Calu3 (cell line): ENCODE measurements at regions not wholly inside any gene's neighbourhood (a gene's known extent, or its start where the extent isn't known, plus 50 kb on each side); places are given as distances from the start of the nearest gene placed in this dataset.

Experiments
- BruUV-seq: library from RNA; stranded (reverse); fragments of 400-500 nt; replicated peaks from 2 replicates; lab custom pipeline; 2021; lab: Mats Ljungman, UMichigan
- CTCF ChIA-PET: fragments of 300-600 bp; sonication (Branson Sonifier 250); formaldehyde crosslinking; loops from one replicate; lab custom pipeline; 2022; ENCODE audit warnings: antibody characterized with exemption; lab: Charles Lee
- DNase-seq: peaks from one replicate; pipeline ENCODE4 v3.0.0; 2022
- H3K27ac Mint-ChIP-seq: one replicate; pipeline ENCODE4 v1.8.0; 2022; ENCODE audit warnings: mixed read lengths; ENCODE audit not compliant: unreplicated experiment
- H3K27me3 Mint-ChIP-seq: one replicate; pipeline ENCODE4 v1.8.0; 2022; ENCODE audit warnings: mixed read lengths; ENCODE audit not compliant: unreplicated experiment
- H3K36me3 Mint-ChIP-seq: one replicate; pipeline ENCODE4 v1.8.0; 2022; ENCODE audit warnings: mild to moderate bottlenecking, moderate library complexity, mixed read lengths; ENCODE audit not compliant: insufficient read depth, unreplicated experiment
- H3K4me1 Mint-ChIP-seq: one replicate; pipeline ENCODE4 v1.8.0; 2022; ENCODE audit warnings: mild to moderate bottlenecking, low read depth, mixed read lengths; ENCODE audit not compliant: unreplicated experiment
- H3K4me3 Mint-ChIP-seq: one replicate; pipeline ENCODE4 v1.8.0; 2022; ENCODE audit warnings: mild to moderate bottlenecking, low read depth, moderate library complexity, mixed read lengths; ENCODE audit not compliant: unreplicated experiment
- H3K9me3 Mint-ChIP-seq: one replicate; pipeline ENCODE4 v1.8.0; 2022; ENCODE audit warnings: low read depth, mixed read lengths; ENCODE audit not compliant: unreplicated experiment
- CTCF ChIP-seq: fragments of 200-600 bp; IDR thresholded peaks from one replicate; pipeline ENCODE4 v1.8.0; 2022; ENCODE audit warnings: antibody characterized with exemption; ENCODE audit not compliant: unreplicated experiment
- intact Hi-C: fragments of 100-400 bp; cut with micrococcal nuclease; formaldehyde crosslinking; loops from one replicate; pipeline ENCODE4 v1.10.0; 2022; ENCODE audit not compliant: unreplicated experiment

- H3K27me3 Mint-ChIP-seq: no peaks in the 10 kb centered on the region
Observed at GRCh38 chr1:217097819-217098218, 374.6 kb upstream of the ESRRG start.

GRCh38 chr1:217096200-217096599 is 373.0 kb upstream of the ESRRG start:
- BruUV-seq: no TSS peak
- Mint-ChIP-seq H3K27ac (no peak overlapping the region), H3K4me1 (no peaks in the 10 kb centered on the region), H3K9me3 (no peaks in the 10 kb centered on the region), H3K4me3 (no peak overlapping the region), H3K27me3 (no peaks in the 10 kb centered on the region), H3K36me3 (no peaks in the 10 kb centered on the region)
- intact Hi-C loops: no loop called here
- TF ChIP-seq CTCF: no peak
- DNase-seq: no peak
- CTCF ChIA-PET: no interaction called here

More at GRCh38 chr1:217097819-217098218, 374.6 kb upstream of the ESRRG start:
- intact Hi-C loops: no loop called here
- no peaks in the 10 kb centered on the region for H3K9me3 Mint-ChIP-seq
- no peak overlapping the region for H3K4me3 Mint-ChIP-seq
- CTCF ChIA-PET: interaction anchor here (0.6 kb wide), 1 partner anchor 209 kb away, joined by 4 read pairs; no protein-coding TSS in a partner anchor
- DNase-seq: no peak
- H3K36me3 Mint-ChIP-seq: no peaks in the 10 kb centered on the region
- TF ChIP-seq CTCF: no peak
- H3K27ac Mint-ChIP-seq: no peak overlapping the region
- no TSS peak for BruUV-seq
- no peaks in the 10 kb centered on the region for H3K4me1 Mint-ChIP-seq

DNA sequence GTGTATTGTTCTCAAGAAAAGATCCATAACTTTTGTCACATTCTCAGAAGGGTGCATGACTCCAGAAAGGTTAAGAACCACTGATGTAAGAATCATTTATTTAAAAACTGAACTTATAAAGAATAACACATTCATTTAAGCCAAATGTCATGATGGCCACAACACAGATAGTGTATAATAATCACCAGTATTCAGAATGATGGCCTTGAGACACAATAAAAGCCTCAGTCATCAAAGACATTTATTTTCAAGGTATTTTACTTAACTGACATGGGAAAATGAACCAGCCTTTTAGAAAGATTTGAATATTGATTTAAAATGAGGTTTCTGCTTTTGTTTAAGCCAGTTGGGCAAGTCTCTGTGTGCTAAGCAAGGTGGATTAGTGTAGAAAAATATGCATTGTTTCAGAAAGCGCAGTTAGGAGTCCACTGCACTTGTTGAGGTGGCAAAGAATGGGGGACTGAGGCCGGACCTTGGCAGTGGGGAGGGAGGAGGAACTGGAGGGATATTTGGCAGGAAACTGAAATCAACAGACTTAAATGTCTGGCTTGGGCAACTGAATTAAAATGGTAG is 371.9 kb upstream of the ESRRG start:
- peaks cover 7% of the 10 kb centered on the region for H3K4me1 Mint-ChIP-seq
- peaks cover 5% of the 10 kb centered on the region for H3K36me3 Mint-ChIP-seq
- H3K4me3 Mint-ChIP-seq: no peak overlapping the region
- no peak overlapping the region for H3K27ac Mint-ChIP-seq
- CTCF ChIA-PET: no interaction called here
- TF ChIP-seq CTCF: no peak
- no peaks in the 10 kb centered on the region for H3K27me3 Mint-ChIP-seq
- DNase-seq: no peak
- H3K9me3 Mint-ChIP-seq: no peaks in the 10 kb centered on the region
- intact Hi-C loops: no loop called here
- BruUV-seq: no TSS peak

DNA sequence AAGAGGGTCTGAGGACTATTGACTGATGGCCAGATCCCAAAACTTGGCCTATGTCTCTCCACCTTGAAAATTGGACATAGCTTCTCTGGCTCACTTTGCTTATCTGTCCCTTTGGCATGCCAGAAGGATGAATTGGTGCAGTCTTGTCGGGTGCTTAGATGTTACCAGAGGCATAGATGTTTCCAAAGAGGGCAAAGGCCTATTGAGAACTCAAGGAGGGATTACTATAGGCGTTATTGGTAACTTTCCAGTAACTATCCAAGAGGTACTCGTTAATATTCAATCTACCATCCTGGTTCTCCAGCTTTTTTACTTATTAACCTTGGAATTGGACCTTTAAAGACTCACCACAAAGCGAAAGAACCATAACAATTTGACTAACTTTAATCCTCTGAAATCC is 368.3 kb upstream of the ESRRG start:
- BruUV-seq: no TSS peak
- CTCF ChIA-PET: no interaction called here
- Mint-ChIP-seq H3K36me3 (peaks cover 21% of the 10 kb centered on the region), H3K4me3 (no peak overlapping the region), H3K9me3 (no peaks in the 10 kb centered on the region), H3K4me1 (peaks cover 21% of the 10 kb centered on the region), H3K27me3 (no peaks in the 10 kb centered on the region), H3K27ac (no peak overlapping the region)
- intact Hi-C loops: loop anchor here (5.0 kb wide), 1 partner anchor 64 kb away; no protein-coding TSS in a partner anchor
- DNase-seq: no peak
- no peak for TF ChIP-seq CTCF
